Hippocampal formation (tissue), 2 donors: ENCODE measurements at regions not wholly inside any gene's neighbourhood (a gene's known extent, or its start where the extent isn't known, plus 50 kb on each side); places are given as distances from the start of the nearest gene placed in this dataset.
"Not testable (repeated sequence)": the region's sequence is repeated elsewhere in the genome, so short reads cannot be mapped to it uniquely, and the experiment has no call there.

Source experiments
- DNase-seq, 2 donors: peaks; one replicate each; lab custom pipeline; 2025; lab: John Stamatoyannopoulos, UW

- no peak for DNase-seq
Observed at GRCh38 chr4:127469959-127470809, 162.6 kb upstream of the INTU start.

DNA sequence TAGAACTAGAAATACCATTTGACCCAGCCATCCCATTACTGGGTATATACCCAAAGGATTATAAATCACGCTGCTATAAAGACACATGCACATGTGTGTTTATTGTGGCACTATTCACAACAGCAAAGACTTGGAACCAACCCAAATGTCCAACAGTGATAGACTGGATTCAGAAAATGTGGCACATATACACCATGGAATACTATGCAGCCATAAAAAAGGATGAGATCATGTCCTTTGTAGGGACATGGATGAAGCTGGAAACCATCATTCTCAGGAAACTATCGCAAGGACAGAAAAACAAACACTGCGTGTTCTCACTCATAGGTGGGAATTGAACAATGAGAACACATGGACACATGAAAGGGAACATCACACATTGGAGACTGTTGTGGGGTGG lies 154.5 kb upstream of the INTU start:
- not testable (repeated sequence) for DNase-seq

DNA sequence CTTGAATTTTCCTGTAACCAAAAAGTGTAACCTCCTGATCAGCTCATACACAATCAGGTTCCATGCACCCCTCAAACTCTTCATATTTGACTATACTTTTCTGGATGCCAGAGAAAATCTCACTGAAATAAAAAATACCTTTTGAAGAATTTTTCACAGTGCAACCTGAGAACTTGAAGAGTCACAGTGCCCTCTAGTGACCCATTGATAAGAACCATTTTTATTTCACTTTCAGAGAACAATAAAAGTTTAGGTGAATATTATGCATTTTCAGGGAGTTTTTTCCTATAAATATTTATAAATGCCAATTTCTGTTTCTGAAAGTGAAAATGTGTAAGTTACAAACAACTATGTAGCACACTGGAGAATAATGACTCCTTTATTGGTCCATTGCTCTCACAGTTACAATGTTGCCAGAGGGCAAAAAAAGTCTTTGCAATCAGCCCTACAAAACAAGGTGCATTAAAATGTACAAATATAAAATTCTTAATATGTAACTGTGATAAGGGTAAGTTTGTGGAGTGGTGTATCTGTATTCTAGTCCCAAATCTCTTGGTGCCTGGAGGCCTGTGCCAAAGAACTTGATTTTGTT lies 153.6 kb upstream of the INTU start:
- DNase-seq: peak in 1 of 2 donors; percentile 5

DNA sequence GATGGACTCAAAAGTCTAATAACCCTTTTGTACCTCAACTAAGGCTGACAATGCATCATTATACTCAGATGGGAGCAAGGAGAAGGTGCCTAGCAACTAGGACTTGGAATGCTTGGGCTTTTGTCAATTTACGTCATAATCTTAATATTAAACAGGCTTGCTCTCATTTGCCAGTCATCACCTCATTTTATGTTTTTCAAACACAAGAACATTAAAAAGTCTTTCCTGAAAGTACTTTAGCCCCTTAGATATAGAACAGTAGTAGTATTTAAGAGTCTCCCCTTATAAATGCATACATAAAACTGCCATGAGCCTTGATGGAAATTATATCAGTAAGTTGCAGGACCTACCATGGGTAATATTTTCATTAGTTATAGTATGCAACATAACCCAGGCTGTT lies 150.7 kb upstream of the INTU start:
- no peak for DNase-seq

DNA sequence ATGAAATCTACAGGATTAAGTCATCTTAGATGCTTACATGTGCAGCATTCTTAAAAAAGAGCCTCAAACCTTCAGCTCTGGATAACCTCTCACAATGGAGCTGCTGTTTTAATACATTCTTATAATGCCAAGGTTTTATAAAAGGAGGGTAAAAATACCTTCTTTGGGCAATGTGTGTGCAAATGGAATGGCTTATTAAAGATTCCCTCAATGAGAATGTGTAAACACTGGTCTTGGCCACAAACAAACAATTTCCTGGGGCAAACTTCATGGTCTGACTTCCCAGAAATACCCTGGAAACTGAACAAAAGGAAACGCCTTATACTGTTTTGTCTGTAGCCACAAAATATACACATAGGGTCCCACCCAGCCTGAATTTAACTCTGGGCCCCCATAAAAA lies 148.6 kb upstream of the INTU start:
- no peak for DNase-seq

DNA sequence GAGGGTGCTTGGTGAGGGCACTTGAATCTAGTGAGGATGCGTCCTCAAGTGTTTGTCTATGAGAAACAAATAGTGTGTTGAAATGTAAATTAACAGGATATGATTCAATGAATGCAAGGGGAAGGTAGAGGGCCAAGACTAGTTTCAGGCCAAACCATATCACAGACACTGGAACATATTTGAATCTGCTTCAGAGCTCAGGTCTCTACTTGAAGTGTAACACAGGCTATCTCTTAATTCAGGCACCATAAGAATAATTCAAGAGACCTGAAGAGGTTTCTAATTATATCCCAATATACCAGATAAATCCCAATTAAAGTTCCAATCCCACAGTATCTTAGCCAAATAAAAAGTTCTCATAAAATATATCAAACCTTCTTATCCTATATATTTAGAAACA lies 146.5 kb upstream of the INTU start:
- no peak for DNase-seq

GRCh38 chr4:127491571-127491970 lies 141.2 kb upstream of the INTU start:
- no peak for DNase-seq

DNA sequence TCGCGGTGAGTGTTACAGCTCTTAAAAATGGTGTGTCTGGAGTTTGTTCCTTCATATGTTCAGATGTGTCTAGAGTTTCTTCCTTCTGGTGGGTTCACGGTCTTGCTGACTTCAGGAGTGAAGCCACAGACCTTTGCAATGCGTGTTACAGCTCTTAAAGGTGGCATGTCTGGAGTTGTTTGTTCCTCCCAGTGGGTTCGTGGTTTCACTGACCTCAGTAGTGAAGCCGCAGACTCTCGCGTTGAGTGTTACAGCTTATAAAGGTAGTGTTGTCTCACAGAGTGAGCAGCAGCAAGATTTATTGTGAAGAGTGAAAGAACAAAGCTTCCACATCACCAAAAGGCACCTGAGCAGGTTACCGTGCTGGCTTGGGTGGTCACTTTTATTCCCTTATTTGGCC lies 135.9 kb upstream of the INTU start:
- not testable (repeated sequence) for DNase-seq

DNA sequence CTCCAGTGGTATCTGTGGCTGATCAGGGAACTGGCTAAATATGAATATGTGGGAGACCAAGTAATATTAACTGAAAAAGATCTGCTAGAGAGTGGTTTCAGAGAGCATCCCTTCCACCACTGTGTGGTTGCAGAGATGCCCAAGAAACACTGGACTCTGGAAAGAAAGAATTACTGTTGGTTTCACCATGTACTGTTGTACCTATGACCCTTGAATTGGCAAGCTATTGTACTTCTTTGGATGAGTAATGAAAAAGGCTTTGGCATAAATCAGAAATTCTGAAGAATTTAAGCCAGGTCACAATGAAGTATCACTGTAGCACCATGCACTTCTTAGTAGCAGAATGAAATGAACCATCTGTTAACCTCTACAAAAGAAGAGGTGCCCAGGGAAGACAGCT lies 134.4 kb upstream of the INTU start:
- DNase-seq: no peak

GRCh38 chr4:127500242-127500641 lies 132.5 kb upstream of the INTU start:
- DNase-seq: no peak

GRCh38 chr4:127501103-127501502 lies 131.7 kb upstream of the INTU start:
- DNase-seq: no peak

DNA sequence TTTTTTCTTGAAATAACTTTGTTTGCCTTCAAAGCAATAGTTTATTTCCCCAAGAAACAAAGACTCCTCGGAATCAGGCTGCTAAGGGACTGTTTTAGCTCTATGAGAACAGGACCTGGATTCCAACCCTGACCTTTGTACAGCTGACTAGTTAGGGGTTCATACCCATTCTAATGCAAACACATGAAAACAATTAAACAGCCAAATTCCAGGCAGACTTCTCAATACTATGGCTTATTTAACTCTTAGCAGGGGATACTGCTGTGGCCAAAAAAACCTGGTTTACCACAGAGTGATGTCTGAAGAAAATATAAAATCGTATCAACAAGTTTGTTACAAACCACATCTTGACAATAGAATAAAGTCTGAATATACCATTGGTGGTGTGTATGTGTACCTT lies 129.6 kb upstream of the INTU start:
- DNase-seq: no peak

DNA sequence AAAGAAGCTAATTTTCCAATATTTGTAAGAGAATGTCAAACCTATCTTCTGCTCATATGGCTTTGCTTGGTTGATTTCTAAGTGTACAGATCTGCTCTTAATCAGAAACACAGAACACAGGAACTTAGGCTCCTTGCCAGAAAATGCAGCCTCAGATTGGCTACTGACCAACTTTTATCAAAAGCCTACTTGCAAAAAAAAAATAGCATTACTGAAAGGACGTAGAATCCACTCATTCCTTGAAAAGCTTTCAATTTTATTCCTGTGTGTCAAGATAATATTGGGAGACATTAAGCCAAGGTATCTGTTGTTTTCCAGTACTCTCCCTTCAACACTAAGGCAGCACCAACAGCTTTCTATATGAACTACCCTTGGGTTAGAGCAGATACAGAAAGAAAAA lies 127.6 kb upstream of the INTU start:
- no peak for DNase-seq

DNA sequence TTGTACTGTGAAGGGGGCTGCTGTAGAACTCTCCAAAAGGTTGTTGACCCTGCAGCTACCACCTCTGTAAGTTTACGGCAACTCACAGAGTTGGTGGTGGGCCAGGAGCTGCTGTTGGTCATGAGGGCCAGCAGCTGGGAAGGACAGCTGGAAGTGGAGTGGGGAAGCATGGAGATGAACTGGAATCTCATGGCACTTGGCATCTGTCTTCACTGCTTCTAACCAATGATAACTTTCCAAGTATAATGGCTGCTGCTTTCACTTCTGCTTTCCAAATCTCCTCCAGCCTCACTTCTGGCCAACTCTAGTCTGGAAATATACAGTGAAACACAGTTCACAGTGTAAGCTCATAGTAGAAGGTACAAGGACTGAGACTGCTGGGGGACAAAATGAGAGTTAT lies 126.5 kb upstream of the INTU start:
- DNase-seq: no peak

GRCh38 chr4:127509155-127509554 lies 123.6 kb upstream of the INTU start:
- no peak for DNase-seq

- not testable (repeated sequence) for DNase-seq
Observed at GRCh38 chr4:127512672-127513071, 120.1 kb upstream of the INTU start.

- DNase-seq: not testable (repeated sequence)
Observed at GRCh38 chr4:127515259-127515658, 117.5 kb upstream of the INTU start.

GRCh38 chr4:127518046-127518445 lies 114.7 kb upstream of the INTU start:
- no peak for DNase-seq

GRCh38 chr4:127521463-127521862 lies 111.3 kb upstream of the INTU start:
- DNase-seq: no peak

GRCh38 chr4:127523369-127523768 lies 109.4 kb upstream of the INTU start:
- DNase-seq: no peak

- DNase-seq: no peak
Observed at GRCh38 chr4:127525608-127526007, 107.1 kb upstream of the INTU start.

DNA sequence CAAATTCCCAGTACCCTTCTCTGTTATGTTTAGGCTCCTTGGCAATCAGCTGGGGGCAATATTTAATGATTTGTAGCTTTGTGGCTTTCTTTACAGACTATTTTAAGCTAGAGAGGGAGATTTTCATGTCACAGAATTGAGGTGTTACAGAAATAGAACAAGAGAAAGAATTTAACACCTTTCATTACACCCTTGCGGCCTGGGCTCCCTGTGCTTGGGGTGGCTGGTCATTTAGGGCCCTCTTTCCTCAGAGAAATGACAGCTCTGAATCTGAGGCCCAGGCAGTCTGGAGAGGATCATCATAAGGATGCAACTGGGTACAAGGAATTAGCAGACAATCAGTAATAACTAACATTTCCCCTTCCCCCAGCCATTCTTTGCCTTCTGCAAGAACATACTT lies 104.5 kb upstream of the INTU start:
- no peak for DNase-seq

- DNase-seq: not testable (repeated sequence)
Observed at GRCh38 chr4:127529879-127530278, 102.9 kb upstream of the INTU start.
